Panc1 (cell line): ENCODE measurements at regions not wholly inside any gene's neighbourhood (a gene's known extent, or its start where the extent isn't known, plus 50 kb on each side); places are given as distances from the start of the nearest gene placed in this dataset.

Source experiments
- ATAC-seq: fragments of 200-7000 bp; cut with Tn5 transposase; 2 replicates; pipeline ENCODE4 v1.9.1; 2020; ENCODE audit warnings: mild to moderate bottlenecking, moderate library complexity
- BruUV-seq: library from RNA; stranded (reverse); fragments of 400-500 nt; replicated peaks from 2 replicates; lab custom pipeline; 2021; lab: Mats Ljungman, UMichigan
- CTCF ChIA-PET: fragments of 300-600 bp; sonication (Branson Sonifier 250); formaldehyde crosslinking; loops from one replicate; lab custom pipeline; 2022; ENCODE audit warnings: antibody characterized with exemption; lab: Charles Lee
- POLR2A ChIA-PET: fragments of 300-600 bp; sonication (Branson Sonifier 250); formaldehyde crosslinking; loops from one replicate; lab custom pipeline; 2022; ENCODE audit warnings: antibody characterized with exemption; lab: Charles Lee
- DNase-seq: peaks from one replicate; pipeline ENCODE4 v3.0.0-alpha.2; 2010; ENCODE audit warnings: low read depth, low spot score
- H3K27ac ChIP-seq: 2 replicates; pipeline ENCODE4 v1.5.1; 2011; ENCODE audit warnings: mild to moderate bottlenecking, low read length, inconsistent platforms
- H3K27me3 ChIP-seq: fragments of 200-500 bp; sonication (Bioruptor generic); 2 replicates; pipeline ENCODE4 v1.6.0; 2014; ENCODE audit warnings: low read length, inconsistent platforms; ENCODE audit not compliant: control insufficient read depth, insufficient read depth
- H3K36me3 ChIP-seq: fragments of 200-500 bp; sonication (Bioruptor generic); 2 replicates; pipeline ENCODE4 v1.5.1; 2014; ENCODE audit warnings: inconsistent platforms, mild to moderate bottlenecking, low read length, moderate library complexity; ENCODE audit not compliant: control insufficient read depth, insufficient read depth
- H3K4me1 ChIP-seq: 2 replicates; pipeline ENCODE4 v1.5.1; 2011; ENCODE audit warnings: inconsistent platforms, mild to moderate bottlenecking, low read length, moderate library complexity; ENCODE audit not compliant: control insufficient read depth, insufficient read depth
- H3K4me3 ChIP-seq, 2 experiments: 2 replicates each; pipeline ENCODE4 v1.5.1; 2011 to 2012; ENCODE audit warnings: low read depth in 2 of 2, low read length in 2 of 2, mild to moderate bottlenecking in 2 of 2, inconsistent platforms in 1 of 2, moderate library complexity in 1 of 2
- H3K9me3 ChIP-seq: fragments of 200-500 bp; sonication (Bioruptor generic); 2 replicates; pipeline ENCODE4 v1.5.1; 2014; ENCODE audit warnings: low read depth, mild to moderate bottlenecking, inconsistent platforms, low read length, moderate library complexity; ENCODE audit not compliant: control insufficient read depth, insufficient read depth
- CTCF ChIP-seq: fragments of 450-650 bp; IDR thresholded peaks from 2 replicates; pipeline ENCODE4 v1.5.1; 2017; ENCODE audit warnings: mild to moderate bottlenecking
- POLR2AphosphoS5 ChIP-seq: IDR thresholded peaks from 2 replicates; pipeline ENCODE4 v1.6.1; 2012; ENCODE audit warnings: mild to moderate bottlenecking, low read depth, low read length, moderate library complexity
- REST ChIP-seq, 2 experiments: IDR thresholded peaks; 2 replicates each; pipeline ENCODE4 v1.6.1; 2011 to 2012; ENCODE audit warnings: low read depth in 2 of 2, control low read depth in 1 of 2, low read length in 1 of 2, mild to moderate bottlenecking in 1 of 2, moderate library complexity in 1 of 2; ENCODE audit not compliant: insufficient read depth in 1 of 2
- SIN3A ChIP-seq: IDR thresholded peaks from 2 replicates; pipeline ENCODE4 v1.6.1; 2012; ENCODE audit warnings: low read depth, mild to moderate bottlenecking, low read length, moderate library complexity, borderline replicate concordance; ENCODE audit not compliant: insufficient read depth
- TCF7L2 ChIP-seq: IDR thresholded peaks from 2 replicates; pipeline ENCODE4 v1.6.1; 2011; ENCODE audit warnings: mild to moderate bottlenecking, low read depth, low read length, inconsistent platforms
- in situ Hi-C: cut with HindIII; loops from 2 replicates; pipeline ENCODE4 v1.10.0; 2016; ENCODE audit warnings: low sequenced_read_pairs, low pct_unique_long_range_greater_than_20kb
- intact Hi-C: fragments of 100-400 bp; cut with micrococcal nuclease; formaldehyde crosslinking; loops from one replicate; pipeline ENCODE4 v1.10.0; 2022; ENCODE audit not compliant: unreplicated experiment

GRCh38 chr10:131653554-131654470, 247.0 kb upstream of the PPP2R2D start:
- CTCF ChIA-PET, result no interaction called here
- in situ Hi-C loops, result no loop called here

More at GRCh38 chr10:131653554-131654470, 247.0 kb upstream of the PPP2R2D start:
- peaks cover 3% of the 10 kb centered on the region; the same call in 1 of the 2 replicates for H3K4me1 ChIP-seq
- H3K36me3 ChIP-seq, result no peaks in the 10 kb centered on the region
- no peak for TF ChIP-seq TCF7L2
- TF ChIP-seq POLR2AphosphoS5, result no peak
- TF ChIP-seq SIN3A, result no peak
- TF ChIP-seq CTCF, result no peak
- TF ChIP-seq REST (IDR thresholded peaks at IDR 0.05; ENCODE audit: insufficient read depth in 1 of 2, low read depth in 2 of 2, low read length in 1 of 2), result no peak
- H3K27ac ChIP-seq, result no peak overlapping the region
- ATAC-seq, result no peak
- intact Hi-C loops, result no loop called here
- DNase-seq, result no peak
- no TSS peak for BruUV-seq
- POLR2A ChIA-PET, result no interaction called here
- no peaks in the 10 kb centered on the region for H3K27me3 ChIP-seq
- no peaks in the 10 kb centered on the region for H3K9me3 ChIP-seq
- no peak overlapping the region for H3K4me3 ChIP-seq
